ENCODE measurements at regions not wholly inside any gene's neighbourhood (a gene's known extent, or its start where the extent isn't known, plus 50 kb on each side); places are given as distances from the start of the nearest gene placed in this dataset.

DNA sequence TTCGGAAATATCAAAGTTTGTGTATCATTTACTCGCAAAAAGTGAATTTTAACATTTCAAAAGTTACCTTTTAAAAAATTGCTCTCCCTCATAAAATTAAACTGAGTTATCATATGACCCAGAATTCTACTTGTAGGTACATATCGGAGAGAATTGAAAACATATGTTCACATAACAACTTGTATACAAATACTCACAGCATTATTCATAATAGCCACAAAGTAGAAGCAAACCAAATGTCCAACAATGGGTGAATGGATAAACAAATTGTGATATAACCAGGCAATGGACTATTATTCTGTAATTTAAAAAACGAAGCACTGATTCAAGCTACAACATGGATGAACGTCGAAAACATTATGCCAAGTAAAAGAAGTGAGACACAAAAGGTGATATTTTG is 412.0 kb upstream of the TCF4 start:
- TF ChIP-seq, protein P1, sequence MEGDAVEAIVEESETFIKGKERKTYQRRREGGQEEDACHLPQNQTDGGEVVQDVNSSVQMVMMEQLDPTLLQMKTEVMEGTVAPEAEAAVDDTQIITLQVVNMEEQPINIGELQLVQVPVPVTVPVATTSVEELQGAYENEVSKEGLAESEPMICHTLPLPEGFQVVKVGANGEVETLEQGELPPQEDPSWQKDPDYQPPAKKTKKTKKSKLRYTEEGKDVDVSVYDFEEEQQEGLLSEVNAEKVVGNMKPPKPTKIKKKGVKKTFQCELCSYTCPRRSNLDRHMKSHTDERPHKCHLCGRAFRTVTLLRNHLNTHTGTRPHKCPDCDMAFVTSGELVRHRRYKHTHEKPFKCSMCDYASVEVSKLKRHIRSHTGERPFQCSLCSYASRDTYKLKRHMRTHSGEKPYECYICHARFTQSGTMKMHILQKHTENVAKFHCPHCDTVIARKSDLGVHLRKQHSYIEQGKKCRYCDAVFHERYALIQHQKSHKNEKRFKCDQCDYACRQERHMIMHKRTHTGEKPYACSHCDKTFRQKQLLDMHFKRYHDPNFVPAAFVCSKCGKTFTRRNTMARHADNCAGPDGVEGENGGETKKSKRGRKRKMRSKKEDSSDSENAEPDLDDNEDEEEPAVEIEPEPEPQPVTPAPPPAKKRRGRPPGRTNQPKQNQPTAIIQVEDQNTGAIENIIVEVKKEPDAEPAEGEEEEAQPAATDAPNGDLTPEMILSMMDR (IDR thresholded peaks at IDR 0.05; ENCODE audit: low read length): no peak
- TF ChIP-seq EZH2 (IDR thresholded peaks at IDR 0.05; ENCODE audit: borderline replicate concordance, low read length): no peak
- Histone ChIP-seq H3K9me2 (ENCODE audit: low read depth, low read length) (no peaks in the 10 kb centered on the region), H3F3A (ENCODE audit: insufficient read depth, low read length) (no peaks in the 10 kb centered on the region), H3K4me1 (ENCODE audit: insufficient read depth, low read length, severe bottlenecking) (no peaks in the 10 kb centered on the region), H3K27ac (ENCODE audit: low read depth, low read length, poor library complexity, severe bottlenecking) (no peak overlapping the region), H3K4me2 (ENCODE audit: low read length) (no peak overlapping the region), H2AFZ (ENCODE audit: low read length) (no peak overlapping the region), H3K36me3 (ENCODE audit: insufficient read depth, low read length) (no peaks in the 10 kb centered on the region), H3K4me3 (ENCODE audit: low read depth, low read length, poor library complexity, severe bottlenecking) (no peak overlapping the region), H3K9me3 (ENCODE audit: low read length) (no peaks in the 10 kb centered on the region), H3K79me2 (ENCODE audit: insufficient read depth, low read length) (no peaks in the 10 kb centered on the region), H3K9ac (ENCODE audit: low read length) (no peak overlapping the region), H4K20me1 (ENCODE audit: insufficient read depth, low read length) (no peaks in the 10 kb centered on the region), H3K27me3 (ENCODE audit: insufficient read depth, low read length) (no peaks in the 10 kb centered on the region)

DNA sequence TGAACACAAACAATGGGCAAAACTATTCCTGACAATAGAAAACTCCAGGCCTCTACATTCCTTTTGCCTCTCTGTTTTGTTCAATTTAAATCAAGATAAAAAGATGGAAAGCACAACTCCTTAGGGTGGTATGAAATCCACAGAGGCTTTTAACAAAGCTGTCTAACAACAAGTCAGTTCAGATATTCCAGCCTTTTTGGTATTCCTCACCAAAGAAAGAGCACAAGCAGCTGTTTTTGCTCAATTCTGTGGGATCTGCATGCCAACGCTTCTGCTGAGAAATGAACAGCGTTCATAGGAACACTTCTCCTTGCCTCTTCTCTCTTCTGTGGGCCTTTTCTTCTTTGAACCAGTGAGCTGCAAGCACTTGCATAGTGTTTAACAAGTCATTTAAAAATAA is 411.6 kb upstream of the TCF4 start:
- Histone ChIP-seq H3K79me2 (ENCODE audit: insufficient read depth, low read length) (no peaks in the 10 kb centered on the region), H3K9ac (ENCODE audit: low read length) (no peak overlapping the region), H3K9me2 (ENCODE audit: low read depth, low read length) (no peaks in the 10 kb centered on the region), H3K4me2 (ENCODE audit: low read length) (no peak overlapping the region), H2AFZ (ENCODE audit: low read length) (no peak overlapping the region), H3K27me3 (ENCODE audit: insufficient read depth, low read length) (no peaks in the 10 kb centered on the region), H3K4me3 (ENCODE audit: low read depth, low read length, poor library complexity, severe bottlenecking) (no peak overlapping the region), H3K9me3 (ENCODE audit: low read length) (no peaks in the 10 kb centered on the region), H3F3A (ENCODE audit: insufficient read depth, low read length) (no peaks in the 10 kb centered on the region), H4K20me1 (ENCODE audit: insufficient read depth, low read length) (no peaks in the 10 kb centered on the region), H3K27ac (ENCODE audit: low read depth, low read length, poor library complexity, severe bottlenecking) (no peak overlapping the region), H3K36me3 (ENCODE audit: insufficient read depth, low read length) (no peaks in the 10 kb centered on the region), H3K4me1 (ENCODE audit: insufficient read depth, low read length, severe bottlenecking) (no peaks in the 10 kb centered on the region)
- TF ChIP-seq, protein P1 (IDR thresholded peaks at IDR 0.05; ENCODE audit: low read length): no peak
- TF ChIP-seq EZH2 (IDR thresholded peaks at IDR 0.05; ENCODE audit: borderline replicate concordance, low read length): no peak

DNA sequence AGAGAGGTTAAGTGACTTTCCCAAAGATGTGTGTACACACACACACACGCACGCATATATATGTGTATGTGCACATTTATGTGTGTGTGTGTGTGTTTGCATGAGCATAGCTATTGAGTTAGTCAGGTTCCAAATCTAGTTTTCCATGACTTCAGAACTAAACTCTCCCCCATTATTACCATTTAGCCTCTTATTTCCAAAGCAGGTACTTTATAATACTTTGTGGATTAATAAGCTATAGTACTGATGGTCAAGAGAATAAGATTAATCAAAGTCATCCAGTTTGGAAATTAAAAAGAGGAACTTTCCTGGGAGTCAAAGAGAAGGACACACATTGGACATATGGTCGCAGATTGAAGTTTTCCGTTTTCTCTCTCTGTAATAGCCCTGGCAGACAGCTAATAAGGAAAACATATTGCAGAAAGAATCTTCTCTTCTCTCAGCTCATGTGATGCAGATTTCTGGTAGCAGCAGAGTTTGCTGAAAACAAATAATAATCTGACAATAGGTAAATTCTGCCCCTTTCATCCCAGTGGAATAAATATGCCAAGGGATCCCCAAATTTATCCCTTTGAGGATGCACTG is 410.9 kb upstream of the TCF4 start:
- no peak overlapping the region for H3K4me2 ChIP-seq (ENCODE audit: low read length)
- no peaks in the 10 kb centered on the region for H3F3A ChIP-seq (ENCODE audit: insufficient read depth, low read length)
- TF ChIP-seq EZH2 (IDR thresholded peaks at IDR 0.05; ENCODE audit: borderline replicate concordance, low read length): no peak
- TF ChIP-seq, protein P1 (IDR thresholded peaks at IDR 0.05; ENCODE audit: low read length): no peak
- no peak overlapping the region for H2AFZ ChIP-seq (ENCODE audit: low read length)
- no peak overlapping the region for H3K4me3 ChIP-seq (ENCODE audit: low read depth, low read length, poor library complexity, severe bottlenecking)
- H4K20me1 ChIP-seq (ENCODE audit: insufficient read depth, low read length): no peaks in the 10 kb centered on the region
- no peaks in the 10 kb centered on the region for H3K79me2 ChIP-seq (ENCODE audit: insufficient read depth, low read length)
- no peaks in the 10 kb centered on the region for H3K36me3 ChIP-seq (ENCODE audit: insufficient read depth, low read length)
- H3K4me1 ChIP-seq (ENCODE audit: insufficient read depth, low read length, severe bottlenecking): no peaks in the 10 kb centered on the region
- no peaks in the 10 kb centered on the region for H3K9me2 ChIP-seq (ENCODE audit: low read depth, low read length)
- H3K9ac ChIP-seq (ENCODE audit: low read length): no peak overlapping the region
- H3K27me3 ChIP-seq (ENCODE audit: insufficient read depth, low read length): no peaks in the 10 kb centered on the region
- no peak overlapping the region for H3K27ac ChIP-seq (ENCODE audit: low read depth, low read length, poor library complexity, severe bottlenecking)
- H3K9me3 ChIP-seq (ENCODE audit: low read length): no peaks in the 10 kb centered on the region

Measured in OCI-LY1 (cell line).